Stimulated activated CD4-positive, alpha-beta T cell treated with anti-CD3 and anti-CD28 coated beads, TNF-alpha, amount 100 ng/mL, for 24 hours (primary cell): ENCODE measurements at regions not wholly inside any gene's neighbourhood (a gene's known extent, or its start where the extent isn't known, plus 50 kb on each side); places are given as distances from the start of the nearest gene placed in this dataset.

Source experiments
- DNase-seq, 3 experiments: peaks; one replicate each; pipeline ENCODE4 v3.0.0-alpha.2; 2020; ENCODE audit warnings: low read depth in 3 of 3

GRCh38 chr6:139925894-139926641, 551.6 kb upstream of the CITED2 start:
- DNase-seq = no peak

GRCh38 chr6:139923964-139924475, 549.6 kb upstream of the CITED2 start:
- DNase-seq = no peak

GRCh38 chr6:139922236-139922635, 547.8 kb upstream of the CITED2 start:
- no peak for DNase-seq

- no peak for DNase-seq
Observed at GRCh38 chr6:139920776-139921100, 546.3 kb upstream of the CITED2 start.

- DNase-seq = no peak
Observed at GRCh38 chr6:139920027-139920775, 545.8 kb upstream of the CITED2 start.

GRCh38 chr6:139919107-139920026, 544.9 kb upstream of the CITED2 start:
- DNase-seq = no peak

- no peak for DNase-seq
Observed at GRCh38 chr6:139917951-139918630, 543.6 kb upstream of the CITED2 start.

GRCh38 chr6:139914910-139915309, 540.5 kb upstream of the CITED2 start:
- DNase-seq = no peak

- DNase-seq = no peak
Observed at GRCh38 chr6:139912735-139913400, 538.4 kb upstream of the CITED2 start.

GRCh38 chr6:139909992-139910391, 535.5 kb upstream of the CITED2 start:
- DNase-seq = no peak

GRCh38 chr6:139905404-139906052, 531.1 kb upstream of the CITED2 start:
- no peak for DNase-seq

- no peak for DNase-seq
Observed at GRCh38 chr6:139904568-139904967, 530.1 kb upstream of the CITED2 start.

- DNase-seq = no peak
Observed at GRCh38 chr6:139904158-139904533, 529.7 kb upstream of the CITED2 start.

- DNase-seq = no peak
Observed at GRCh38 chr6:139903411-139904157, 529.1 kb upstream of the CITED2 start.

GRCh38 chr6:139895205-139895793, 520.9 kb upstream of the CITED2 start:
- no peak for DNase-seq

GRCh38 chr6:139894271-139894670, 519.8 kb upstream of the CITED2 start:
- no peak for DNase-seq

GRCh38 chr6:139891471-139891870, 517.0 kb upstream of the CITED2 start:
- DNase-seq = no peak

GRCh38 chr6:139888681-139889122, 514.3 kb upstream of the CITED2 start:
- no peak for DNase-seq

GRCh38 chr6:139887275-139887674, 512.8 kb upstream of the CITED2 start:
- no peak for DNase-seq
